Glomerular endothelial cell (primary cell): ENCODE measurements at regions not wholly inside any gene's neighbourhood (a gene's known extent, or its start where the extent isn't known, plus 50 kb on each side); places are given as distances from the start of the nearest gene placed in this dataset.
A peak's percentile ranks its signal among the peaks of the same experiment; 100 is the strongest.
"Not testable (repeated sequence)": the region's sequence is repeated elsewhere in the genome, so short reads cannot be mapped to it uniquely, and the experiment has no call there.

Experiments
- DNase-seq: peaks from one replicate; pipeline ENCODE4 v3.0.0-alpha.2; 2011; ENCODE audit warnings: low read depth, low spot score; ENCODE audit errors: extremely low read depth

DNA sequence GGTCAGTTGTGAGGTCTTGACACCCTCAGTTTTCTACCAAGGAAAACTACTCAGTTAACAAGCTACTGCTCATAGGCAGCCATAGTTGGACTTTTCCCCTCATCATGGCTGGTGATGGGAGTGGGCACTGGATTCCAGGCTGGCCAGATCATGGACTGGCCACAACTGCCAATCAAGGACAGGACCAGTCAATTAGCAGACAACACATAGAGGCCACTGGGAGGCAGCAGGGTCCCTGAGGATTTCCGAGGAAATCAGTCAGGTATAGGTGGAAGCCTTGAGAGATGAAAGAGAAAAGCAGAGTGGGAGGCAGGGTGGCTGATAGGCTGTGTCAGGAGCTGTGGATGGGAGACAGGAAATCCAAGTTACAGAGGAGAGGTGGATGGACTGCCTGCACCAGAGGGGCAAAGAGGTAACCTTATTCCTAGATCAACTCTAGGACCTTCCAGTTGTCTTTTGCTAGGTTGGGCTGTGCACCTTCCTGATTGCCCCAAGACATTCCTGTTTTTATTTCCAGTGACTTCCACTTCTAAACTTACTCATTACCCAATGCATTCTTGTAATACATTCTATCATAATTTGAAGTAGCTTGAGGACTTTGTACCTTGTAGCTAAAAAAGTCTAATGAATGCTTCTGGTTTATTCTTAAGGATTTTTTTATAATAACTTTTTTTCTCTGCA is 361.8 kb downstream of the KCNRG start:
- DNase-seq: no peak

DNA sequence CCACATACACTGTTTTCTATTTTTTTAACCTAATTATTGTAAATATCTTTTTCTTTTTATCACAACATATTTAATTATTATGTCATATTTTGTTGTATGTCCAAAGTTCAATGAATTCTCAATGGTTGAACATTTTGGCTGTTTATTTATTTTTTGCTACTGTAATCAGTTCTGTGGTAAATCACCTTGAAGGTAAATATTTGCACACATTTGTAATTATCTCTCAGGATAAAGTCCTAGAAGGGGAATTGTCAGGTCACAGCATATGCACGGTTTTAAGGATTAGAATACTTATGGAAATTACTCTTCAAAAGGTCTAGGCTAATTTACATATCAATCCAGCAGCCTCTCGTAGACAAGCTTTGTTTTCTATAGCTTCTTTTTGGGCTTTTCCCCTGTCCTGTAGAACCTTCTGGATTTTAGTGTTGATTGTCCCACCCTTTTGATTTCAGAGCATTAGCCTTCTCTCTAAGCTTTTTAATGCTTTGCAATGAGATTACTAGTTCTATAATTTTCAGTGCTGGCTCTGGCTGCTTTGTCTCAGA is 362.6 kb downstream of the KCNRG start:
- no peak for DNase-seq

DNA sequence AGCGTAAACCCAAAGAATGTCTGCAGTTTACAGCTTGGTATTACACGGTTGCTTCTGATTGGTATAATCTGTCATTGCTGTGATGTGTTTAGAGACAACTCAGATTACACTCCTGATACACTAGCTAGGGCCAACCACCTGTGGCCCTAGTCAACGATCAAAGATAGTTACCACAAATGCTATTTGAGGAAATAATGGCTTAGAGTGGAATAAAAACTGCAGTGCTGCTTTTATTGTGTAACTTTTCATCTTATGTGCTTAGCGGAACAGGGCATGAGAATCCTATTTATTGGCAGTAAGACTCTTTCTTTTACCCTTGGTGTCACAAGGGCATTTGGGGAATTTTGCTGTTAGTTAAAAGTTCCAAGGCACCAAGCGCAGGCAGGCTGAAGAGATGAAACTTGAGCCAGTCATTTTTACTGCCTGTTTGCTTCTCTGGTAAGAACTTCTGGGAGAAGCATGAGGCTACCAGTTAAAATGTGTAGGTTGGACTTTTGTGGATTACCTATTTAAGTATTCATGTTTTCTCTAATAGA is 363.3 kb downstream of the KCNRG start:
- no peak for DNase-seq

DNA sequence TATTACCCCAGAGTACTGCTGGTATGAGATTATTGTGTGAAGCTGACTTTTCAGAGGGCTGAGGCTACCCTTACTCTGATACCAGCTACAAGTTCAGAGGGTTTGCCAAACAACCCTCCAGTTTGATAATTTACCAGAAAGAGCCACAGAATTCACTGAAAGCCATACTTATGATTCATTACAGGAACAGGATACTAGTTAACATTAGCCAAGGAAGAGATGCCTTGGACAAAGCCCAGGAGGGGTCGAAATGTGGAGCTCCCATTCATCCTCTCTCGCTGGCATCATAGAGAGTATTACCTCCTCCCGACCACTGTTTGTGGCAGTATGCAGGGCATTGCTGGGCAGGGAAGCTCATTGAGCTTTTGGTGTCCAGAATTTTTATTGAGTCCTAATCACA is 364.3 kb downstream of the KCNRG start:
- DNase-seq: no peak

DNA sequence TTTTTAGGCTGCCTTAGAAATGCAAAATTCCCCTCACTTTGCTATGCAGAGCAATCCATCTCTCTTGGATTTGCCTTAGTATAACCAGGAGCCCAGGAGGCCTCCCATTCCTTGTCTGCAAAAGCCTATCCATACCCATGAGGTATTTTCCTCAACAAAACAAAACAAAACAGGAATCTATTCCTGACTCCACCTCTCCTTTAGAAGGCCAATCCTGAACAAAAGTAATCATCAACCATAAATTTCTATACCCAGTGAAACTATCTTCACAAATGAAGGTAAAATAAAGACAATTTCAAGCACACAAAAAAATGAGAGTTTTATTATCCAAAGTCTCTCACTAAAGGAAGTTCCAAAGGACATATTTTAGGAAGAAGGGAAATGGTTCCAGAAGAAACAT is 365.7 kb downstream of the KCNRG start:
- no peak for DNase-seq

DNA sequence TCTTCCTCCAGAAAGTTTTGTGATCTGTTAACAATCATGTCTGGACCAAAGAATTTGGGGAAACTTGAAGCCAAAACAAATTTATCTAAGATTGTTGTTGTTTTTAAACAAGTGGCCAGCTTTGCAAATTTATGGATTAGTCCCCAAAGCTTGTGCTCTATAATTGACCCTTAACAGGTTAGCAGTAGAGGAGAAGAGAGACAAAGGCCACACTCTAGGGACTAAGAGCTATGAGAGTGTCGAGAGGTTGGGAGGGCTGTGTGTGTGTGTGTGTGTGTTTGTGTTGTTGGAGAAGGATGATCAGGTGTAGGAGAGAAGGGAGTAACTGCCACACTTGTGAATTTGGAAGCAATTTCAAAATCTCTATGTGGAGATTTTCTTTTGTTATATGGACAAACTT is 367.3 kb downstream of the KCNRG start:
- DNase-seq: no peak

DNA sequence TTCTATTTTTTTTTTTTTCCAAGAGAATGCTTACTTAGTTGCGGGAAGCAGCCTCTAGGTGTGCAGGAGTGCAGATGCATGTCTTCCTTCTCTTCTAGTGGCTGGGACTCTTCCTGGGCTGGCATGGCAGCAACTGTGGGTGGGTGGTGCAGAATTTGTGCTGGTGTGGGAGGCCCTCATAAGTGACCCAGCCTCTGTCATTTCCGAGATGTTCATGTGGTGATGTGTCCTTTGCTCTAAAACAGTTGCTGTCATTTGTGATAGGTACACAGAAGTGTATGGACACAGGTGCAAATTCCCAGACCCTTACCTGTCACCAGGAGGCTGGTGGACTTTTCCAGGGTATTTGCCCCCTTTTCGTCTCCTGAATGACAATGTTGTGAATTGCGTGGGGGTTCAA is 367.7 kb downstream of the KCNRG start:
- no peak for DNase-seq

DNA sequence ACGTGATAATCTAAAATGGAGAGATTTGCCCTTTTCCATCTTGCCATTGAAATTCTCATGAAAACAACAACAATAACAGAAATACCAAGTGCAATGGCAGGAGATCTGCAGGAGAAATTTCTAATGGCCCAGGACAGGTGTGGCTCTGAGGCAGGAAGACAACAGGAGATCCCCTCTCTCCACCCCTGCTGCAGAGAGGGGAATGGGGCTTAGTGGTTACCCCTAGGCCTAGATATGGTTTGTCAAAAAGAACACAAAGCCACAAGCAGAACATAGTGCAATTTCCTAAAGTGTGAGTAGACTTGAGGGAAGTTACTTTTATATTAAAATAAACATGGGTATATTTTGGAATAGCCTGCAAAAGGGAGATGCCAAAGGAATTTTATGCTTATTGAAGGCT is 369.5 kb downstream of the KCNRG start:
- no peak for DNase-seq

DNA sequence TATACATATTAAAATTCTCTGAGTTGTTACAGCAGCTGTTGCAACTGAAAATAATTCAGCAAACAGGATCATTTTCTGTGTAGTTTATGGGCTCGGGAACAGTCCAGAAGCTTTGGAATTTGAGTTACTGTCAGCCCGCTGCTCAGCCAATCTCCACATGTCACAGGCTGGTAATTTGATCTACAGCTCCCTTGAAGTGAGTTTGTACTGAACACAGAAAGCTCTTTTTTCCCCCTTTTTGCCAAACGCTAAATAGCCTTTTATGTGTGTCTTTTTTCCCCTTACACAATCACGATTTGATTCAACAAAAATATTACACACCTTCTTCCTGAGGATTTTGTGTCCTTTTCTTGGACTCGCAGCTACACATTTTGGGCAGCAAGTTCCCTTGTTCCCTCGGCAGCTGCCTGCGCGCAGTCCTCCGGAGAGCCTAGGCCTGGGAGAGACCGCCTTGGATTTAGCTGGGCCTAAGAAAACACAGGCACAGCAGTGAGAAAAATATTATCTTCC is 371.4 kb downstream of the KCNRG start:
- DNase-seq: no peak

DNA sequence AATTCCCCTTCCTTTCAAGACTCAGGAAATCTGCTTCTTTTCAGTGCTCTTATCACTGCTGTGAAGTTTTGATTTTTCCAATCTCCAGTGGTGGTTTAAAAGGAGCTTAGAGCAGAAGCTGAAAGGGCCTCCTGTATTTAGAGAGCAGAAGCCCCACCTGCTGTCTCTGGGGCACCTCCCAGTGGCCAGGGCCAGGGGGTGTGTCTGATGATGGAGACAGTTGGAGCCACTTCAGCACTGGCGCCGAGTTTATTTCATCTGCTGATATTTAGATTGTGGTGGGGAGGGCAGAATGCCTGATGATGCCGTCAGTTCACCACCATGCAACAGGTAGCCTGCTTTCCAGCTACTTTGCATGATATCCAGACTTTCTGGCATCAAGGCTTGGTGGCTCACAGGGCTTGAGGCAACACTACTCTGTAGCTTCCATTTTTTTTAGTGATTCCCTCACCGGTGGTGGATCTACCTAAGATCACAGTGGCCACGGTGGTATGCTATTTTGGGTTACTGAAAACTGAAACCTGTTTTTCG is 371.9 kb downstream of the KCNRG start:
- DNase-seq: no peak

DNA sequence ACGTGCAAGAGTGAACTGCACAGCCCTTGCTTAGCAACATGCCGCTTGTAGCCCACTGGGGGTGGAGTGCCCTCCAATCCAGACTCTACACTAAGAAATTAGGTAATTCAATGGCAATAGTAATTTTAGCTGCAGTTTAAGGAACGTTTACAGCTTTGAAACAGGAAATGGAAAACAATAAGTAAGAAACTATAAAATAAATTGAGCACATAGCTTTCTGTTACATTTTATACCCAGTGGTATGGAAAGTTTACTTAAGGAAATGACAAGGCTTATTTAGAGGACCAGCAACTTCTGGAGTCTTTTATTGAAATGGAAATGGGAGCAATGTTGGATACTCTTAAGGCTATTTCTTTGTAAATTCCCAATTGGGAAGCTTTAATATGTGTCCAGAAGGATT is 373.2 kb downstream of the KCNRG start:
- peak; percentile 61 for DNase-seq

DNA sequence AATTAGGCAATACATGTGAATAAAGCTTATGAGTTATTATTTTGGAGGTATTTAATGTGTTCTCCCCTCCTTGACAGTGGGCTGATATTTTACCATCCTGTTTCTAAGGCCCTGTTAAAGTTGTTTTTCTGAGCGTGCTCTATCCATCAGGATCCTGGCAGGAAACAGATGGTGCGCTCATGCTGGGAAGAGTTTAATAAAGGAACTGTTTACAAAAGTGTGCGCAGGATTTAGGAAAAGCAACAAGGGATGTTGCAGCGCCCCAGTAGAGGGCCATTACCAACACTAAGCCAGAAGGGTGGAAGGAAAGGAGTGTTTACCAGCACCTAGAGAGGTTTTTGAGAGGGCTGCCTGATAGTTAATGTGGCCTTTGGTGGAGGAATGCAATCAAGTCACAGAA is 374.5 kb downstream of the KCNRG start:
- no peak for DNase-seq

DNA sequence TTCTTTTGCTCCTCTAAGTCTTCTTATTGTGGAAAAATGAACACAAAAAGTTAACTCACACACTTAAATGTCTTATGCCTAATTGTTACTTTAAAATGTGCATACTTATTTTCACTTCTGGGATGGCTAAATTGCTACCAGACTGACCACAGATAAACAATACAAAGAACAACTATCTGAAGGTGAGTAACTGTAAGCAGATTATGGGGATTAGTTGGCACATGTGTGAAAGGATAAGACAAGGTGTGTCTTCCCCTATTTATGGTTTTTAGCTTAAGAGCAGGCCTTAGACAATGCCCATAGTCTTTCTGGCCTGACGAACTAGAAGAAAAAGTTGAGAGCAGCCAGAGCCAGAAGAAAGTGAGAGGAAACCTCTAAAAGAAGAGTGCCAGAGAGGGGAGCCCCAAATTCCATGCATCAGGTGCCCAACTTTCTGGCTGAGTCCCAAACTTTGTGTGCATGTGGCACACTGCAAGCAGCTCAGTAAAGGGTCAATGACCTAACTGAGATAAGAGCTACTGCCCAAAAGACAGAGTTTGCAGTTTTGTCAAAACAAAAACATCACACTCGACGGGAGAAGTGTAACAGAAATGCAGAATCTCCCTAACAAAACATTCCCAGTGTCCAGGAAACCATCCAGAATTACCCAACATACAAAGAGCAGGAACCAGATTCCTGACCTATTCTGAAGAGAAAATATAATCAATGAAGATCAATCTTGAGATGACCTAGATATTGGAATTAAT is 375.4 kb downstream of the KCNRG start:
- DNase-seq: no peak

DNA sequence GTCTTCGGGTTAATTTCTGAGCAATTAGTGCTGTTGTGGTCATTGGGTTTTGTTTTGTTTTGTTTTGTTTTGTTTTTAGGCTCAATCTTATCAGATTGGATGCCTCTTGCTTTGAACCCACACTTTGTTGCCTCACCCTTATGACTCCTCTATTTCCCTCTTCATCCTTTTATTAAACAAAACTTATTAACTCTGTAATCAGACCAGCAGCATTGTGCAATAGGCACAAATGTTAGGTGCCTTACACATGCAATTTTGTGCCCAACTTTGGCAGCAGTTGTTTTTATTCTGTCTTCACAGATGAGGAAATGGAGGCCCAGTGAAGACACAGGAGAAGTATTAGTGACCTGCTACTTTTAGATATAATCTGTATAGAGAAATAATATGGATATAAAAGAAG is 377.7 kb downstream of the KCNRG start:
- DNase-seq: no peak

DNA sequence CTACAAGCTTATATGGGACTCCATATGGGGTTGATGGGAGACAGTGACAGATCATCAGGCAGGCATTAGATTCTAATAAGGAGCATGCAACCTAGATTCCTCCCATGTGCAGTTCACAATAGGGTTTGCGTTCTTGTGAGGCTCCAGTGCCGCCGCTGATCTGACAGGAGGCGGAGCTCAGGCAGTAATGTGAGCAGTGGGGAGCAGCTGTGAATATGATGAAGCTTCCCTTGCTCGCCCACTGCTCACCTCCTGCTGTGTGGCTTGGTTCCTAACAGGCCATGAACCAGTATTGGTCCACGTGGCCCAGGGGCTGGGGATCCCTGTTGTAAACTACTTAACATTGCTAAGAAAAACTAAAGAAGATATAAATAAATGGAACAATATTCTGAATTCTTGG is 378.4 kb downstream of the KCNRG start:
- DNase-seq: no peak

DNA sequence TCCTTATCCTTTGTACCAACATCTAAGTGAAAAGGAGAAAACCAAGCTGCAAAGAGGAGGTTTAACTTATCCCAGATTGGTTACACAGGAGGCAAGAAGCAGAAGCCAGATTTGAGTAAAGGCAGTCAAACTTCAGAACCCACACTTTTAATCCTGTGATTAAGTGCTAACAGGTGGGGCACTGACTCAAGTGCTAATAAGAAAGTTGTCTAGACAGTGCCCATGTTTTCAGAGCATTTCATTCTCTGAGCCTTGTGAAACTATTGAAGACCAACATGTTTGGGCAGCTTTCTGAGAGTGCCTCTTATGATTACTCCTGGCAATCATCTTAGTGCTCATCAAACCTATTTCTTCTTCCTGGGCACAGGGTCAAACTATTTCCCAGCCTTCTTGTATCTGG is 380.8 kb downstream of the KCNRG start:
- no peak for DNase-seq

DNA sequence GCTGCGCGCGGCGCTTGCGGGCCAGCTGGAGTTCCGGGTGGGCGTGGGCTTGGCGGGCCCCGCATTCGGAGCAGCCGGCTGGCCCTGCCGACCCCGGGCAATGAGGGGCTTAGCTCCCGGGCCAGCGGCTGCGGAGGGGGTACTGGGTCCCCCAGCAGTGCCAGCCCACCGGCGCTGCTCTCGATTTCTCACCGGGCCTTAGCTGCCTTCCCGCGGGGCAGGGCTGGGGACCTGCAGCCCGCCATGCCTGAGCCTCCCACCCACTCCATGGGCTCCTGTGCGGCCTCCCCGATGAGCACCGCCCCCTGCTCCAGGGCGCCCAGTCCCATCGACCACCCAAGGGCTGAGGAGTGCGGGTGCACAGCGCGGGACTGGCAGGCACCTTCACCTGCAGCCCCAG is 381.4 kb downstream of the KCNRG start:
- not testable (repeated sequence) for DNase-seq

DNA sequence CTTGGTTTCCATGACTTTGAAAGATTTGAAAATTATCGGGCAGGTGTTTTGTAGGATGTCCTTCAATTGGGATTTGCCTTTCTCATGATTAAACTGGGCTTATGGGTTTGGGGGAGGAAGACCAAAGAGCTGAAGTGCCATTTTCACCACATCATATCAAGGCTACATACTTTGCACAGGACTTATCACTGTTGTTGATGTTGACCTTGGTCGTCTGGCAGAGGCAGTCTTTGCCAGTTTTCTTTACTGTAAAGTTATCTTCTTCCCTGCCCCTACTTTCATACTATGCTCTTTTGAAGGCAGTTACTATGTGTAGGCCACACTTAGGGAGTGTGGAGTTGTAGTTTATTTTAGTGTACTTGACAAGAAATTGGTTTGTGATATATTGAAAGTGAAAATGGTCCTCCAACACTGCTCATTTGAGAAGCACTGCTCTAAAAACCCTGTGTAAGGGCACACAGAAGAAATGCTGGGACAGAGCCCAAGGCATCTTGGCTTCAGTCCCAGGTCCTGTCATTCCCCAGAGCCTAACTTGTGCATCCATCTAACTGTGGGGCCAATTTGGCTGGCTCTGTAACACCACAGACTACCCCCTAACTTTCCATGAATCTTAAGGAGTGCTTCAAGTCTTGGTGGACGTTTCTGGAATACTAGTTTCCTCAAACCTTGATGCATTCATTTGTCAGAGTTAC is 384.9 kb downstream of the KCNRG start:
- DNase-seq: no peak

DNA sequence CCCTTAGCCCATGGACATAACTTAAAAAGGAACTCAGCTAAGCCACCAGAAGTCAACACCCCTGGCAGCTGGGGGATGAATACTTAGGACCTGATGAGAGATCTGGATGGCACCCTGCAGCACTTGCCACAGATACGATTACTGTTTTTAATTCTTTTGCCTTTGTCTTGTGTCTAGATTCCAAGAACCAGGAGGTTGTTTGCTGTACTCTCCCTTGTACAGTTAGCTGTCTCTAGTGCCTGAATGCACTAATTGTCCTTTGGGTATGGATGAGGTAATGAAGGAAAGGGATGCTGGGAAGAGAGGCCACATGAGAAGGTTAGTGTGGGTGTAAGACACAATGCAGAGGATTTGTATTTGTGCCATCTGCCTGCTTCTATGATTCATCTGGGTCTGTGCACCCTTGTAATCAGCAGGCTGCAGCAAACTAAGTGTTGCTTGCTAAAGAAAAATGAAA is 385.8 kb downstream of the KCNRG start:
- DNase-seq: no peak

DNA sequence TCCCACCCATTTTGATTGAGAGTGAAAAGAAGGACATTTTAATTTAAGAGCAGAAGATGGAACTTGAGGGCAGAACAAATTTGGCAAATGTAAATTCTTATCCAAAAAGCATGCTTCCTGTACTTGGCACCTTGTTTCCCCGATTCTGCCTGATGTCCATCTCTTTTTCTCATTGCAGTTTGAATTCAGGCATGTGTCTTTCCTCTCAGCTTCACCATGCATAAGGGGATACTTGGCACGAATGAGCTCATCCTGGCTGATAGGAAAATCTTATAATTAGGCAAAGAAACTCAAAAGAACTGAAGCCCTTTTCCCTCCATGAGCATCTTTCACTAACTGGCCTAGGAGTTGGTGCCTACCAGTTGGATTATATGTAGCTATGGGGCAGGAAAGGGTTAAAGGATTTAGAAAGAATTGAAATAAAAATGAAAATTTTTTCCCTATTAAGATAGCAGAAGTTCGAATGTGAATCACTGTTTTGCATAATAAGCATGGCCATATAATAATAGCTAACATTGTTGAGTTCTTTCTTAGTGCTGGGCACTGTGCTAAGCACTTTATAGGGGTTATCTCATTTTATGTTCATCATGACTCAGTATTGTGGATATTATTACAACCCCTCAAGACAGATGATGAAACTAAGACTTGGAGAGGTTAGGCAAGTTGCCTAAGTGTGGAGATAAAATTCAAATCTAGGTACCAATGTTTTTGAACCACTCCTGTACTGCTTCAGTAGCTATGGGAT is 386.6 kb downstream of the KCNRG start:
- no peak for DNase-seq
